AG04450 (cell line): ENCODE measurements at regions not wholly inside any gene's neighbourhood (a gene's known extent, or its start where the extent isn't known, plus 50 kb on each side); places are given as distances from the start of the nearest gene placed in this dataset.

Experiments used
- CTCF ChIA-PET: fragments of 300-600, 350-600 bp; formaldehyde crosslinking; extraction: SDS; loops from one replicate; lab custom pipeline; 2022; ENCODE audit warnings: antibody characterized with exemption, inconsistent platforms; lab: Charles Lee
- POLR2A ChIA-PET: fragments of 350-600 bp; formaldehyde crosslinking; extraction: SDS; loops from one replicate; lab custom pipeline; 2021; ENCODE audit warnings: antibody characterized with exemption, inconsistent platforms; lab: Yijun Ruan, JAX
- DNase-seq: peaks from one replicate; pipeline ENCODE4 v3.0.0-alpha.2; 2011; ENCODE audit warnings: low read depth, low spot score
- H3K27ac ChIP-seq: one replicate; pipeline ENCODE4 v1.5.1; 2012; ENCODE audit warnings: low read depth, low read length, control low read depth
- H3K27me3 ChIP-seq: one replicate; pipeline ENCODE4 v1.6.0; 2012; ENCODE audit warnings: low read length; ENCODE audit not compliant: control insufficient read depth, insufficient read depth
- H3K4me3 ChIP-seq: 2 replicates; pipeline ENCODE4 v1.5.1; 2011; ENCODE audit warnings: mild to moderate bottlenecking, low read depth, low read length, control low read depth
- H3K9me3 ChIP-seq: 2 replicates; pipeline ENCODE4 v1.5.1; 2012; ENCODE audit warnings: low read length; ENCODE audit not compliant: control insufficient read depth, insufficient read depth
- CTCF ChIP-seq: IDR thresholded peaks from 2 replicates; pipeline ENCODE4 v1.5.1; 2011; ENCODE audit warnings: low read depth, low read length, control low read depth, inconsistent platforms

- no peak for DNase-seq
- Histone ChIP-seq H3K4me3 (no peak overlapping the region), H3K9me3 (no peaks in the 10 kb centered on the region; the same call in 1 of the 2 replicates), H3K27me3 (no peaks in the 10 kb centered on the region), H3K27ac (no peak overlapping the region)
- ChIA-PET CTCF (no interaction called here), POLR2A (no interaction called here)
- no peak for TF ChIP-seq CTCF
Measured at GRCh38 chr2:136239079-136239685, 121.2 kb upstream of the CXCR4 start.

GRCh38 chr2:136238286-136239078 lies 120.5 kb upstream of the CXCR4 start:
- no peak for DNase-seq
- CTCF ChIA-PET = no interaction called here
- TF ChIP-seq CTCF = no peak
- POLR2A ChIA-PET = no interaction called here
- Histone ChIP-seq H3K27ac (no peak overlapping the region), H3K9me3 (no peaks in the 10 kb centered on the region), H3K4me3 (no peak overlapping the region), H3K27me3 (no peaks in the 10 kb centered on the region)

- DNase-seq = no peak
- no peaks in the 10 kb centered on the region for H3K27me3 ChIP-seq
- ChIA-PET CTCF (no interaction called here), POLR2A (no interaction called here)
- no peaks in the 10 kb centered on the region for H3K9me3 ChIP-seq
- no peak for TF ChIP-seq CTCF
- H3K4me3 ChIP-seq = no peak overlapping the region
- no peak overlapping the region for H3K27ac ChIP-seq
Measured at GRCh38 chr2:136236019-136236418, 118.1 kb upstream of the CXCR4 start.

- H3K27ac ChIP-seq = no peak overlapping the region
- POLR2A ChIA-PET = no interaction called here
- H3K9me3 ChIP-seq = no peaks in the 10 kb centered on the region
- H3K4me3 ChIP-seq = no peak overlapping the region
- no peak for TF ChIP-seq CTCF
- CTCF ChIA-PET = no interaction called here
- H3K27me3 ChIP-seq = no peaks in the 10 kb centered on the region
- DNase-seq = no peak
Measured at GRCh38 chr2:136235546-136235945, 117.6 kb upstream of the CXCR4 start.

- no peaks in the 10 kb centered on the region for H3K9me3 ChIP-seq
- H3K27ac ChIP-seq = no peak overlapping the region
- POLR2A ChIA-PET = no interaction called here
- DNase-seq = no peak
- H3K27me3 ChIP-seq = no peaks in the 10 kb centered on the region
- TF ChIP-seq CTCF = no peak
- CTCF ChIA-PET = no interaction called here
- no peak overlapping the region for H3K4me3 ChIP-seq
Measured at GRCh38 chr2:136234261-136234660, 116.3 kb upstream of the CXCR4 start.
